ENCODE measurements at regions not wholly inside any gene's neighbourhood (a gene's known extent, or its start where the extent isn't known, plus 50 kb on each side); places are given as distances from the start of the nearest gene placed in this dataset.

GRCh38 chr1:87426463-87427249, 98.0 kb downstream of the LMO4 start:
- no peak overlapping the region for H3K4me3 ChIP-seq (ENCODE audit: low read depth, low read length, poor library complexity, severe bottlenecking)
- H3K9me3 ChIP-seq (ENCODE audit: low read length): peaks cover 4% of the 10 kb centered on the region; the same call in 1 of the 2 replicates
- no peak overlapping the region for H3K9ac ChIP-seq (ENCODE audit: low read length)
- H2AFZ ChIP-seq (ENCODE audit: low read length): no peak overlapping the region
- H3K27me3 ChIP-seq (ENCODE audit: insufficient read depth, low read length): no peaks in the 10 kb centered on the region
- H3K4me2 ChIP-seq (ENCODE audit: low read length): no peak overlapping the region
- no peaks in the 10 kb centered on the region for H3K36me3 ChIP-seq (ENCODE audit: insufficient read depth, low read length)
- H3K27ac ChIP-seq (ENCODE audit: low read depth, low read length, poor library complexity, severe bottlenecking): no peak overlapping the region
- no peak for TF ChIP-seq CTCF (IDR thresholded peaks at IDR 0.05; ENCODE audit: low read length)
- no peak for TF ChIP-seq EZH2 (IDR thresholded peaks at IDR 0.05; ENCODE audit: borderline replicate concordance, low read length)
- H3K4me1 ChIP-seq (ENCODE audit: insufficient read depth, low read length, severe bottlenecking): no peaks in the 10 kb centered on the region
- H3K9me2 ChIP-seq (ENCODE audit: low read depth, low read length): no peaks in the 10 kb centered on the region
- no peaks in the 10 kb centered on the region for H3K79me2 ChIP-seq (ENCODE audit: insufficient read depth, low read length)
- no peaks in the 10 kb centered on the region for H4K20me1 ChIP-seq (ENCODE audit: insufficient read depth, low read length)
- H3F3A ChIP-seq (ENCODE audit: insufficient read depth, low read length): no peaks in the 10 kb centered on the region

GRCh38 chr1:87428367-87428766, 99.7 kb downstream of the LMO4 start:
- H3K27ac ChIP-seq (ENCODE audit: low read depth, low read length, poor library complexity, severe bottlenecking): no peak overlapping the region
- no peaks in the 10 kb centered on the region for H3K36me3 ChIP-seq (ENCODE audit: insufficient read depth, low read length)
- no peaks in the 10 kb centered on the region for H3K79me2 ChIP-seq (ENCODE audit: insufficient read depth, low read length)
- no peaks in the 10 kb centered on the region for H4K20me1 ChIP-seq (ENCODE audit: insufficient read depth, low read length)
- no peak overlapping the region for H3K9ac ChIP-seq (ENCODE audit: low read length)
- no peaks in the 10 kb centered on the region for H3K9me3 ChIP-seq (ENCODE audit: low read length)
- no peak overlapping the region for H3K4me3 ChIP-seq (ENCODE audit: low read depth, low read length, poor library complexity, severe bottlenecking)
- H3F3A ChIP-seq (ENCODE audit: insufficient read depth, low read length): no peaks in the 10 kb centered on the region
- H3K4me2 ChIP-seq (ENCODE audit: low read length): no peak overlapping the region
- H2AFZ ChIP-seq (ENCODE audit: low read length): no peak overlapping the region
- H3K9me2 ChIP-seq (ENCODE audit: low read depth, low read length): no peaks in the 10 kb centered on the region
- no peaks in the 10 kb centered on the region for H3K27me3 ChIP-seq (ENCODE audit: insufficient read depth, low read length)
- H3K4me1 ChIP-seq (ENCODE audit: insufficient read depth, low read length, severe bottlenecking): no peaks in the 10 kb centered on the region
- TF ChIP-seq CTCF (IDR thresholded peaks at IDR 0.05; ENCODE audit: low read length) (no peak), EZH2 (IDR thresholded peaks at IDR 0.05; ENCODE audit: borderline replicate concordance, low read length) (no peak)

- no peak overlapping the region for H3K9ac ChIP-seq (ENCODE audit: low read length)
- no peak overlapping the region for H2AFZ ChIP-seq (ENCODE audit: low read length)
- TF ChIP-seq EZH2 (IDR thresholded peaks at IDR 0.05; ENCODE audit: borderline replicate concordance, low read length) (no peak), CTCF (IDR thresholded peaks at IDR 0.05; ENCODE audit: low read length) (no peak)
- no peak overlapping the region for H3K27ac ChIP-seq (ENCODE audit: low read depth, low read length, poor library complexity, severe bottlenecking)
- no peaks in the 10 kb centered on the region for H3K27me3 ChIP-seq (ENCODE audit: insufficient read depth, low read length)
- no peaks in the 10 kb centered on the region for H3F3A ChIP-seq (ENCODE audit: insufficient read depth, low read length)
- no peaks in the 10 kb centered on the region for H4K20me1 ChIP-seq (ENCODE audit: insufficient read depth, low read length)
- H3K4me2 ChIP-seq (ENCODE audit: low read length): no peak overlapping the region
- H3K9me2 ChIP-seq (ENCODE audit: low read depth, low read length): no peaks in the 10 kb centered on the region
- no peaks in the 10 kb centered on the region for H3K36me3 ChIP-seq (ENCODE audit: insufficient read depth, low read length)
- no peak overlapping the region for H3K4me3 ChIP-seq (ENCODE audit: low read depth, low read length, poor library complexity, severe bottlenecking)
- no peaks in the 10 kb centered on the region for H3K79me2 ChIP-seq (ENCODE audit: insufficient read depth, low read length)
- H3K9me3 ChIP-seq (ENCODE audit: low read length): no peaks in the 10 kb centered on the region
- no peaks in the 10 kb centered on the region for H3K4me1 ChIP-seq (ENCODE audit: insufficient read depth, low read length, severe bottlenecking)
These were observed 100.2 kb downstream of the LMO4 start for GRCh38 chr1:87428883-87429282.

Data from OCI-LY1 (cell line).